Transverse colon (tissue), 4 donors: ENCODE measurements at regions not wholly inside any gene's neighbourhood (a gene's known extent, or its start where the extent isn't known, plus 50 kb on each side); places are given as distances from the start of the nearest gene placed in this dataset.

Source experiments
- DNase-seq: peaks from one replicate; pipeline ENCODE4 v3.0.0-alpha.2; 2019
- H3K27ac ChIP-seq, 4 donors: fragments of 200-600 bp; sonication (generic); 2 replicates each; pipeline ENCODE4 v1.5.1; 2016 to 2018; ENCODE audit warnings: inconsistent platforms in 4 of 4
- H3K27me3 ChIP-seq: fragments of 200-600 bp; sonication (generic); 2 replicates; pipeline ENCODE4 v1.5.1; 2017; ENCODE audit warnings: inconsistent platforms
- H3K36me3 ChIP-seq, 4 donors: fragments of 200-600 bp; sonication (generic); 2 replicates each; pipeline ENCODE4 v1.5.1; 2017 to 2019; ENCODE audit warnings: inconsistent platforms in 4 of 4
- H3K4me1 ChIP-seq, 4 donors: fragments of 200-600 bp; sonication (generic); 2 replicates each; pipeline ENCODE4 v1.5.1; 2017 to 2020; ENCODE audit warnings: inconsistent platforms in 4 of 4
- H3K4me3 ChIP-seq, 4 donors: fragments of 200-600 bp; sonication (generic); 1 replicate in 1 of 4; 2 replicates in 3 of 4; pipeline versions ENCODE4 v1.5.1 to v1.6.1; 2017 to 2019; ENCODE audit warnings: inconsistent platforms in 4 of 4
- H3K9me3 ChIP-seq, 2 donors: fragments of 200-600 bp; sonication (generic); 2 replicates each; pipeline ENCODE4 v1.5.1; 2017 to 2019; ENCODE audit warnings: inconsistent platforms in 2 of 2
- EP300 ChIP-seq: sonication (generic); formaldehyde crosslinking; IDR thresholded peaks from one replicate; pipeline ENCODE4 v1.6.1; 2017; ENCODE audit warnings: antibody characterized with exemption, low read depth
- POLR2A ChIP-seq: fragments of 450-650 bp; IDR thresholded peaks from one replicate; pipeline ENCODE4 v1.6.1; 2016; ENCODE audit warnings: antibody characterized with exemption, mild to moderate bottlenecking, moderate library complexity
- POLR2AphosphoS5 ChIP-seq, 3 donors: sonication (generic); formaldehyde crosslinking; IDR thresholded peaks; one replicate each; pipeline ENCODE4 v1.6.1; 2016; ENCODE audit warnings: antibody characterized with exemption in 3 of 3
- WGBS, 2 donors: methylation state at CpG; one replicate each; pipeline ENCODE4 v1.1.5; 2018; ENCODE audit warnings: low coverage in 1 of 2; 5-methylcytosine and 5-hydroxymethylcytosine counted together
- in situ Hi-C, 4 donors: fragments of 200-750 bp; cut with MboI; loops; one replicate each; pipeline versions ENCODE4 v1.15.0 to v1.15.1; 2017; ENCODE audit warnings: low sequenced_read_pairs in 3 of 4, low pct_ligation_motif_present in 1 of 4, low pct_unique_long_range_greater_than_20kb in 1 of 4
- intact Hi-C: fragments of 100-400 bp; cut with DNase I; formaldehyde crosslinking; loops from one replicate; pipeline ENCODE4 v1.15.1; 2023; ENCODE audit warnings: low total_unique reads
- small RNA-seq, 4 donors: library from RNA; depleted of rRNA; stranded (forward); fragments of <200 nt; gene quantifications; one replicate each; pipeline ENCODE3, GENCODE V24; 2016
- TF ChIP-seq, protein P1 (sequence below), 5 experiments: fragments of 200-600 bp in 3 of 5; fragments of 450-650 bp in 2 of 5; sonication (generic) in 3 of 5; IDR thresholded peaks; 1 replicate in 2 of 5; 2 replicates in 3 of 5; pipeline ENCODE4 v1.5.1; 2016 to 2017; ENCODE audit warnings: antibody characterized with exemption in 5 of 5, inconsistent platforms in 3 of 5, mild to moderate bottlenecking in 2 of 5, moderate library complexity in 1 of 5

DNA sequence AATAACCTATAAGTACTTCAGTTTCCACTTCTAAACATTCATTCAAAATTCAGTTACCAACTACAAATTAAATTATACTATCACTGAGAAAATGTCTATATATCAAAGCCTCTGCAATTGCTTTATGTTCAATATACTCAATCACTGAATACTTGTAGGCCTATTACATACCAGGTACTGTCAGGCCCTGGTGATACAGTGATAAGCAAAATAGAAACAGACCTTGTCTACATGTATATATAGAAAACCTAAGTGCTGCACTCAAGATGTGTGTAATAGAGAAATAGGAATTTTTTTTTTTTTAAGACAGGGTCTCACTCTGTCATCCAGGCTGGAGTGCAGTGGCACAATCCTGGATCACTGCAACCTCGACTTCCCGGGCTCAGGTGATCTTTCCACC, 53.7 kb upstream of the PHF14 start:
- Histone ChIP-seq H3K36me3 (no peaks in the 10 kb centered on the region), H3K4me3 (no peak overlapping the region), H3K27ac (no peak overlapping the region), H3K9me3 (no peaks in the 10 kb centered on the region), H3K27me3 (no peaks in the 10 kb centered on the region), H3K4me1 (peaks cover 0 to 9% (median 0%) of the 10 kb centered on the region in 4 donors)
- in situ Hi-C loops (no loop called here), intact Hi-C loops (no loop called here)
- TF ChIP-seq EP300 (no peak), POLR2AphosphoS5 (IDR thresholded peaks at IDR 0.05) (no peak), POLR2A (no peak)
- TF ChIP-seq, protein P1, sequence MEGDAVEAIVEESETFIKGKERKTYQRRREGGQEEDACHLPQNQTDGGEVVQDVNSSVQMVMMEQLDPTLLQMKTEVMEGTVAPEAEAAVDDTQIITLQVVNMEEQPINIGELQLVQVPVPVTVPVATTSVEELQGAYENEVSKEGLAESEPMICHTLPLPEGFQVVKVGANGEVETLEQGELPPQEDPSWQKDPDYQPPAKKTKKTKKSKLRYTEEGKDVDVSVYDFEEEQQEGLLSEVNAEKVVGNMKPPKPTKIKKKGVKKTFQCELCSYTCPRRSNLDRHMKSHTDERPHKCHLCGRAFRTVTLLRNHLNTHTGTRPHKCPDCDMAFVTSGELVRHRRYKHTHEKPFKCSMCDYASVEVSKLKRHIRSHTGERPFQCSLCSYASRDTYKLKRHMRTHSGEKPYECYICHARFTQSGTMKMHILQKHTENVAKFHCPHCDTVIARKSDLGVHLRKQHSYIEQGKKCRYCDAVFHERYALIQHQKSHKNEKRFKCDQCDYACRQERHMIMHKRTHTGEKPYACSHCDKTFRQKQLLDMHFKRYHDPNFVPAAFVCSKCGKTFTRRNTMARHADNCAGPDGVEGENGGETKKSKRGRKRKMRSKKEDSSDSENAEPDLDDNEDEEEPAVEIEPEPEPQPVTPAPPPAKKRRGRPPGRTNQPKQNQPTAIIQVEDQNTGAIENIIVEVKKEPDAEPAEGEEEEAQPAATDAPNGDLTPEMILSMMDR (IDR thresholded peaks at IDR 0.05) = no peak
- 50 to 93% methylated on average over 1 to 2 of the region's 2 CpGs for WGBS, 2 donors
- DNase-seq = no peak

Small RNAs in the stretch of these regions (small RNA-seq; reads per million reads assigned to genes)
- gene AC004852.1 = 0 reads per million in 4 donors
- 0 to 0.28 (median 0) reads per million in 4 donors for gene AC009945.1
- 0 reads per million in 4 donors for gene RF00012
- 0 reads per million in 4 donors for gene RF00019
